A673 (cell line): ENCODE measurements at regions not wholly inside any gene's neighbourhood (a gene's known extent, or its start where the extent isn't known, plus 50 kb on each side); places are given as distances from the start of the nearest gene placed in this dataset.
A peak's percentile ranks its signal among the peaks of the same experiment; 100 is the strongest.

Source experiments
- BruUV-seq: library from RNA; stranded (reverse); fragments of 400-500 nt; replicated peaks from 2 replicates; lab custom pipeline; 2021; lab: Mats Ljungman, UMichigan
- CTCF ChIA-PET: fragments of 300-600 bp; sonication (Branson Sonifier 250); formaldehyde crosslinking; loops from one replicate; lab custom pipeline; 2022; ENCODE audit warnings: antibody characterized with exemption; lab: Charles Lee
- POLR2A ChIA-PET: fragments of 300-600 bp; sonication (Branson Sonifier 250); formaldehyde crosslinking; loops from one replicate; lab custom pipeline; 2022; ENCODE audit warnings: antibody characterized with exemption; ENCODE audit not compliant: low non-redundant PET; lab: Charles Lee
- DNase-seq: peaks from one replicate; pipeline ENCODE4 v3.0.0-alpha.2; 2015; ENCODE audit warnings: low spot score
- H3K27ac ChIP-seq: fragments of 200-600 bp; sonication (generic); 2 replicates; pipeline ENCODE4 v1.5.1; 2016; ENCODE audit warnings: mixed run types, low read depth, mild to moderate bottlenecking, mixed read lengths, antibody characterized with exemption, low read length; ENCODE audit not compliant: poor library complexity, severe bottlenecking
- H3K27me3 ChIP-seq: fragments of 200-600 bp; sonication (generic); replicated peaks from 2 replicates; pipeline ENCODE4 v1.6.1; 2017; ENCODE audit warnings: mixed run types, low read depth, mild to moderate bottlenecking, mixed read lengths, antibody characterized with exemption, low read length; ENCODE audit not compliant: insufficient read depth, poor library complexity
- H3K36me3 ChIP-seq: fragments of 200-600 bp; sonication (generic); 2 replicates; pipeline ENCODE4 v1.6.1; 2016; ENCODE audit warnings: mixed run types, mild to moderate bottlenecking, mixed read lengths, antibody characterized with exemption, low read length; ENCODE audit not compliant: insufficient read depth, poor library complexity, severe bottlenecking
- H3K4me1 ChIP-seq: fragments of 200-600 bp; sonication (generic); 2 replicates; pipeline ENCODE4 v1.6.1; 2017; ENCODE audit warnings: mixed run types, mild to moderate bottlenecking, mixed read lengths, antibody characterized with exemption, low read length; ENCODE audit not compliant: insufficient read depth, poor library complexity, severe bottlenecking
- H3K4me3 ChIP-seq: fragments of 200-600 bp; sonication (generic); 2 replicates; pipeline ENCODE4 v1.5.1; 2016; ENCODE audit warnings: low read depth, mixed run types, mild to moderate bottlenecking, mixed read lengths, low read length; ENCODE audit not compliant: poor library complexity, severe bottlenecking
- H3K9me3 ChIP-seq: fragments of 200-600 bp; sonication (generic); 2 replicates; pipeline ENCODE4 v1.6.1; 2016; ENCODE audit warnings: mixed run types, low read depth, mild to moderate bottlenecking, mixed read lengths, antibody characterized with exemption, low read length; ENCODE audit not compliant: poor library complexity, severe bottlenecking
- EZH2 ChIP-seq: fragments of 200-600 bp; sonication (generic); IDR thresholded peaks from 2 replicates; pipeline ENCODE4 v1.6.1; 2017; ENCODE audit warnings: borderline replicate concordance, low read depth, mild to moderate bottlenecking, mixed read lengths, antibody characterized with exemption, low read length; ENCODE audit not compliant: poor library complexity, severe bottlenecking
- intact Hi-C: fragments of 100-400 bp; cut with micrococcal nuclease; formaldehyde crosslinking; loops from one replicate; pipeline ENCODE4 v1.10.0; 2022; ENCODE audit not compliant: unreplicated experiment
- TF ChIP-seq, protein P1 (sequence below): fragments of 300-800, 200-600 bp; sonication (generic); conservative IDR thresholded peaks from 2 replicates; pipeline ENCODE4 v1.5.1; 2017; ENCODE audit warnings: low read depth, mild to moderate bottlenecking, antibody characterized with exemption, low read length, moderate library complexity, mixed read lengths

DNA sequence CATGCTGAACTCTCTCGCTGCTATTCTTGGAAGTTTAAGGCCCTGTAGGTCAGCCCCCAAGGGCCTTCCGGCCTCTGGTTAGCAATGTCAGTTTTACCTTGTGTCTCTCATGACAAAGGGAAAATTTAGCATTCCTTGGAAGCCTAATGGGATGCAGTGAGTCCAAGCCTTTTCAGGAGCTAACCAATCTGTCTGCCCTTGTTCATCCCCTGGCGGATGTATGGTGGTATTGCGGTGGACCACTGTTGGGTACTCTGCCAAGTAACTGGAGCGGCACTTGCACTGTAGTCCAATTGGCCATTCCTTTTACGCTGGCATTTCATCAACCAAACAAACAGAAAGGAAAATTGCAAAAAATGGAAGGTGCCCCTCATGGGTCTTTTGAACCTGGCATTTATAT is 318.4 kb upstream of the NMUR2 start:
- Histone ChIP-seq H3K4me3 (no peak overlapping the region), H3K4me1 (no peaks in the 10 kb centered on the region), H3K36me3 (no peaks in the 10 kb centered on the region), H3K9me3 (no peaks in the 10 kb centered on the region), H3K27ac (no peak overlapping the region), H3K27me3 (no peaks in the 10 kb centered on the region)
- peak; percentile 15 for DNase-seq
- ChIA-PET CTCF (no interaction called here), POLR2A (no interaction called here)
- no TSS peak for BruUV-seq
- intact Hi-C loops, result no loop called here
- TF ChIP-seq, protein P1, sequence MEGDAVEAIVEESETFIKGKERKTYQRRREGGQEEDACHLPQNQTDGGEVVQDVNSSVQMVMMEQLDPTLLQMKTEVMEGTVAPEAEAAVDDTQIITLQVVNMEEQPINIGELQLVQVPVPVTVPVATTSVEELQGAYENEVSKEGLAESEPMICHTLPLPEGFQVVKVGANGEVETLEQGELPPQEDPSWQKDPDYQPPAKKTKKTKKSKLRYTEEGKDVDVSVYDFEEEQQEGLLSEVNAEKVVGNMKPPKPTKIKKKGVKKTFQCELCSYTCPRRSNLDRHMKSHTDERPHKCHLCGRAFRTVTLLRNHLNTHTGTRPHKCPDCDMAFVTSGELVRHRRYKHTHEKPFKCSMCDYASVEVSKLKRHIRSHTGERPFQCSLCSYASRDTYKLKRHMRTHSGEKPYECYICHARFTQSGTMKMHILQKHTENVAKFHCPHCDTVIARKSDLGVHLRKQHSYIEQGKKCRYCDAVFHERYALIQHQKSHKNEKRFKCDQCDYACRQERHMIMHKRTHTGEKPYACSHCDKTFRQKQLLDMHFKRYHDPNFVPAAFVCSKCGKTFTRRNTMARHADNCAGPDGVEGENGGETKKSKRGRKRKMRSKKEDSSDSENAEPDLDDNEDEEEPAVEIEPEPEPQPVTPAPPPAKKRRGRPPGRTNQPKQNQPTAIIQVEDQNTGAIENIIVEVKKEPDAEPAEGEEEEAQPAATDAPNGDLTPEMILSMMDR, result peak; percentile 38; the same call in 1 of the 2 replicates
- no peak for TF ChIP-seq EZH2

DNA sequence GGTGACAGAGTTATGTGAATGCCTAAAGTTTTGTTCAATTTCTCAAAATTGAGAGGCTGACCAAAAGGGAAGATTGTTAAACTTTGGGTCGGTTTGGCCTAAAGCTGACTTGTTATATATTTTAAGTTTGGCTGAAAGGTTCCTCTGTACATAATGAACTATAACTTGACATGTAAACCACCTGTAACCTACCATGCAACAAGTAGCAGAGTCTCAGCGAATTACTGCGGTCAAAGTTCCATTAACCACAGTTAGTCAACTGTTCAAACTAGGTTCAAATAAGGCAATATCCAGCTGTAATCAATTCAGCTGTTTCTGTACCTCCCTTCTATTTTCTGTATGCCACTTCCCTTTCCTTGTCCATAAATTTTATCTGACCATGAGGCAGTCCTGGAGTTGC is 325.1 kb upstream of the NMUR2 start:
- BruUV-seq, result no TSS peak
- DNase-seq, result no peak
- CTCF ChIA-PET, result no interaction called here
- Histone ChIP-seq H3K36me3 (no peaks in the 10 kb centered on the region), H3K27ac (no peak overlapping the region), H3K9me3 (no peaks in the 10 kb centered on the region), H3K4me1 (no peaks in the 10 kb centered on the region), H3K4me3 (no peak overlapping the region), H3K27me3 (no peaks in the 10 kb centered on the region)
- POLR2A ChIA-PET, result no interaction called here
- intact Hi-C loops, result no loop called here
- TF ChIP-seq, protein P1, result no peak
- TF ChIP-seq EZH2, result no peak

DNA sequence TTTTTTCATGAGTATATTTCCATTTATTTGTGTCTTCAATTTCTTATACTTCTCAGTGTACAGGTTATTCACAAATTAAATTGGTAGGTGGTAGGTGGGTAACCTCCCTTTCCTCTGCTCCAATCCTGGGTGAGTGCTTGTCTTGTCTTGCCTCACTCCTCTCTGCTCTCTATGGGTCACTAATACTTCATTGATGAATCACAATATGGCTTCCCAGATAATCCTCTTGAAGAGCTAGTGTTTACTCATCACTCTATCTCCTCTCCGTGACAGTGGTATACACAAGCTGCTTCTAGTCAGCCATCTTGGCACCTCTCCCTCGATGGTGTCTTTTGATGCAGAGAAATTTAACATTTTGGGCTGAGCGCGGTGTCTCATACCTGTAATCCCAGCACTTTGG is 331.8 kb upstream of the NMUR2 start:
- ChIA-PET POLR2A (no interaction called here), CTCF (no interaction called here)
- DNase-seq, result no peak
- H3K4me3 ChIP-seq, result no peak overlapping the region
- TF ChIP-seq, protein P1, result no peak
- no peak for TF ChIP-seq EZH2
- H3K4me1 ChIP-seq, result no peaks in the 10 kb centered on the region
- H3K9me3 ChIP-seq, result no peaks in the 10 kb centered on the region
- H3K27me3 ChIP-seq, result no peaks in the 10 kb centered on the region
- H3K36me3 ChIP-seq, result no peaks in the 10 kb centered on the region
- BruUV-seq, result no TSS peak
- intact Hi-C loops, result no loop called here
- H3K27ac ChIP-seq, result no peak overlapping the region
